CD14-positive monocyte (primary cell): ENCODE measurements at regions not wholly inside any gene's neighbourhood (a gene's known extent, or its start where the extent isn't known, plus 50 kb on each side); places are given as distances from the start of the nearest gene placed in this dataset.

Experiments used
- DNase-seq, 3 donors: peaks; one replicate each; pipeline ENCODE4 v3.0.0-alpha.2; 2011 to 2022
- H2AFZ ChIP-seq: 2 replicates; pipeline ENCODE4 v1.6.0; 2012; ENCODE audit warnings: mild to moderate bottlenecking, low read depth, low read length, inconsistent platforms; ENCODE audit not compliant: insufficient read depth, poor library complexity, severe bottlenecking
- H3K27ac ChIP-seq, 2 donors: 1 replicate in 1 of 2; 2 replicates in 1 of 2; pipeline ENCODE4 v1.5.1; 2012 to 2013; ENCODE audit warnings: low read length in 2 of 2, control low read depth in 1 of 2, inconsistent platforms in 1 of 2, low read depth in 1 of 2, mild to moderate bottlenecking in 1 of 2
- H3K27me3 ChIP-seq, 2 donors: one replicate each; pipeline versions ENCODE4 v1.6.0 to v1.6.1; 2011 to 2013; ENCODE audit warnings: low read length in 2 of 2; ENCODE audit not compliant: control insufficient read depth in 2 of 2, insufficient read depth in 2 of 2
- H3K36me3 ChIP-seq, 2 donors: replicated peaks in 1 of 2; 1 replicate in 1 of 2; 2 replicates in 1 of 2; pipeline versions ENCODE4 v1.5.1 to v1.6.1; 2012 to 2013; ENCODE audit warnings: low read length in 2 of 2, control low read depth in 1 of 2, inconsistent platforms in 1 of 2, mild to moderate bottlenecking in 1 of 2; ENCODE audit not compliant: insufficient read depth in 2 of 2, control insufficient read depth in 1 of 2
- H3K4me1 ChIP-seq, 2 donors: 1 replicate in 1 of 2; 2 replicates in 1 of 2; pipeline versions ENCODE4 v1.5.1 to v1.6.1; 2012 to 2013; ENCODE audit warnings: low read length in 2 of 2, control low read depth in 1 of 2, inconsistent platforms in 1 of 2, mild to moderate bottlenecking in 1 of 2, moderate library complexity in 1 of 2; ENCODE audit not compliant: insufficient read depth in 2 of 2, control insufficient read depth in 1 of 2
- H3K4me2 ChIP-seq: replicated peaks from 2 replicates; pipeline ENCODE3; 2012; ENCODE audit warnings: low read length, moderate library complexity, mild to moderate bottlenecking; ENCODE audit not compliant: poor library complexity, severe bottlenecking; ENCODE audit errors: extremely low read depth
- H3K4me3 ChIP-seq, 3 experiments: fragments of 200-600 bp in 1 of 3; sonication (generic) in 1 of 3; replicated peaks in 1 of 3; 1 replicate in 2 of 3; 2 replicates in 1 of 3; pipeline ENCODE4 v1.5.1; 2011 to 2013; ENCODE audit warnings: low read length in 3 of 3, mild to moderate bottlenecking in 3 of 3, control low read depth in 2 of 3, low read depth in 2 of 3, inconsistent platforms in 1 of 3, moderate library complexity in 1 of 3
- H3K79me2 ChIP-seq: 2 replicates; pipeline ENCODE4 v1.6.0; 2012; ENCODE audit warnings: mild to moderate bottlenecking, control low read depth, inconsistent platforms, low read length, moderate library complexity; ENCODE audit not compliant: insufficient read depth
- H3K9ac ChIP-seq: 2 replicates; pipeline ENCODE4 v1.6.0; 2017; ENCODE audit warnings: low read length, mild to moderate bottlenecking; ENCODE audit not compliant: insufficient read depth, poor library complexity, severe bottlenecking
- H3K9me3 ChIP-seq, 2 donors: replicated peaks in 1 of 2; 1 replicate in 1 of 2; 2 replicates in 1 of 2; pipeline versions ENCODE4 v1.5.1 to v1.6.1; 2012 to 2013; ENCODE audit warnings: low read length in 2 of 2, control low read depth in 1 of 2; ENCODE audit not compliant: control insufficient read depth in 1 of 2, insufficient read depth in 1 of 2
- H4K20me1 ChIP-seq: 2 replicates; pipeline ENCODE4 v1.6.0; 2012; ENCODE audit warnings: mild to moderate bottlenecking, low read length, control low read depth, moderate library complexity; ENCODE audit not compliant: insufficient read depth
- H3K27ac Mint-ChIP-seq, 7 donors: one replicate each; pipeline ENCODE4 v1.8.0; 2020; ENCODE audit warnings: mild to moderate bottlenecking in 7 of 7, mixed read lengths in 7 of 7, moderate library complexity in 6 of 7, inconsistent platforms in 2 of 7
- H3K27me3 Mint-ChIP-seq, 3 donors: one replicate each; pipeline ENCODE4 v1.8.0; 2021 to 2022; ENCODE audit warnings: low read depth in 3 of 3, mild to moderate bottlenecking in 3 of 3, mixed read lengths in 3 of 3, moderate library complexity in 3 of 3, inconsistent platforms in 1 of 3
- H3K36me3 Mint-ChIP-seq, 2 donors: one replicate each; pipeline ENCODE4 v1.8.0; 2020; ENCODE audit warnings: mixed read lengths in 2 of 2, inconsistent platforms in 1 of 2, mild to moderate bottlenecking in 1 of 2
- H3K4me1 Mint-ChIP-seq: one replicate; pipeline ENCODE4 v1.8.0; 2020; ENCODE audit warnings: mild to moderate bottlenecking, mixed read lengths
- H3K4me3 Mint-ChIP-seq, 2 donors: one replicate each; pipeline ENCODE4 v1.8.0; 2020; ENCODE audit warnings: mild to moderate bottlenecking in 2 of 2, mixed read lengths in 2 of 2, moderate library complexity in 1 of 2
- H3K9me3 Mint-ChIP-seq, 7 donors: one replicate each; pipeline ENCODE4 v1.8.0; 2020 to 2022; ENCODE audit warnings: mixed read lengths in 7 of 7, mild to moderate bottlenecking in 6 of 7, moderate library complexity in 6 of 7, inconsistent platforms in 2 of 7
- WGBS: methylation state at CpG from one replicate; pipeline ENCODE4 v1.1.5; 2013; ENCODE audit warnings: missing lambda C conversion rate; ENCODE audit not compliant: insufficient coverage; 5-methylcytosine and 5-hydroxymethylcytosine counted together
- intact Hi-C, 2 donors: fragments of 100-400 bp; cut with micrococcal nuclease; formaldehyde crosslinking; loops; one replicate each; pipeline versions ENCODE4 v1.15.0 to v1.15.1; 2023
- TF ChIP-seq, protein P1 (sequence below): fragments of 200-600 bp; IDR thresholded peaks from one replicate; pipeline ENCODE4 v1.8.0; 2022; ENCODE audit warnings: antibody characterized with exemption, mild to moderate bottlenecking

DNA sequence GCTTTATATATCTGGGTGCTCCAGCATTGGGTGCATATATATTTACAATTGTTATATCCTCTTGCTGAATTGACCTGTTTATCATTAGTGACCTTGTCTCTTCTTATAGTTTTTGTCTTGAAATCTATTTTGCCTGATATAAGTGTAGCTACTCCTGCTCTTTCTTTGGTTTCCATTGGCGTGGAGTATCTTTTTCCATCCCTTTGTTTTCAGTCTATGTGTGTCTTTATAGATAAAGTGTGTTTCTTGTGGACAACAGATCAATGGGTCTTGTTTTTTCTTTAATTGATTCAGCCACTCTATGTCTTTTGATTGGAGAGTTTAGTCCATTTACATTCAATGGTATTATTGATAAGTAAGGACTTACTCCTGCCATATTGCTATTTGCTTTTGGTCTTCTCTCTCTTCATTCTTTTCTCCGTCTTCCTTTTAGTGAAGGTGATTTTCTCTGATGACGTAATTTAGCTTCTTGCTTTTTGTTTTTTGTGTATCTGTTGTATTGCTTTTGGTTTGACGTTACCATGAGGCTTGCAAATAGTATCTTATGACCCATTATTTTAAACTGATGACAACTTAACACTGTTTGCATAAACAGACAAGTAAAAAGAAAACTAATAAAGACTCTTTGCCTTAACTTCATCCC is 347.6 kb downstream of the TMEM121 start:
- no peaks in the 10 kb centered on the region for H3K9me3 ChIP-seq
- no peaks in the 10 kb centered on the region for H3K27me3 ChIP-seq
- WGBS, result no CpG with 5 or more reads among the region's 4 CpGs
- no peaks in the 10 kb centered on the region for H4K20me1 ChIP-seq
- no peaks in the 10 kb centered on the region for H3K79me2 ChIP-seq
- no peak overlapping the region for H3K27ac Mint-ChIP-seq
- H3K36me3 Mint-ChIP-seq, result no peaks in the 10 kb centered on the region
- H3K4me2 ChIP-seq, result no peak overlapping the region
- H3K4me3 Mint-ChIP-seq, result no peak overlapping the region
- peaks cover 0 to 2% (median 0%) of the 10 kb centered on the region in 7 donors for H3K9me3 Mint-ChIP-seq
- no peaks in the 10 kb centered on the region for H3K4me1 Mint-ChIP-seq
- no peak overlapping the region for H2AFZ ChIP-seq
- H3K36me3 ChIP-seq, result no peaks in the 10 kb centered on the region
- no peak for DNase-seq
- H3K27me3 Mint-ChIP-seq, result peaks cover 3 to 6% (median 6%) of the 10 kb centered on the region in 3 donors
- no peaks in the 10 kb centered on the region for H3K4me1 ChIP-seq
- H3K4me3 ChIP-seq, result no peak overlapping the region
- no peak overlapping the region for H3K9ac ChIP-seq
- intact Hi-C loops, result no loop called here
- TF ChIP-seq, protein P1, sequence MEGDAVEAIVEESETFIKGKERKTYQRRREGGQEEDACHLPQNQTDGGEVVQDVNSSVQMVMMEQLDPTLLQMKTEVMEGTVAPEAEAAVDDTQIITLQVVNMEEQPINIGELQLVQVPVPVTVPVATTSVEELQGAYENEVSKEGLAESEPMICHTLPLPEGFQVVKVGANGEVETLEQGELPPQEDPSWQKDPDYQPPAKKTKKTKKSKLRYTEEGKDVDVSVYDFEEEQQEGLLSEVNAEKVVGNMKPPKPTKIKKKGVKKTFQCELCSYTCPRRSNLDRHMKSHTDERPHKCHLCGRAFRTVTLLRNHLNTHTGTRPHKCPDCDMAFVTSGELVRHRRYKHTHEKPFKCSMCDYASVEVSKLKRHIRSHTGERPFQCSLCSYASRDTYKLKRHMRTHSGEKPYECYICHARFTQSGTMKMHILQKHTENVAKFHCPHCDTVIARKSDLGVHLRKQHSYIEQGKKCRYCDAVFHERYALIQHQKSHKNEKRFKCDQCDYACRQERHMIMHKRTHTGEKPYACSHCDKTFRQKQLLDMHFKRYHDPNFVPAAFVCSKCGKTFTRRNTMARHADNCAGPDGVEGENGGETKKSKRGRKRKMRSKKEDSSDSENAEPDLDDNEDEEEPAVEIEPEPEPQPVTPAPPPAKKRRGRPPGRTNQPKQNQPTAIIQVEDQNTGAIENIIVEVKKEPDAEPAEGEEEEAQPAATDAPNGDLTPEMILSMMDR, result no peak
- no peak overlapping the region for H3K27ac ChIP-seq

DNA sequence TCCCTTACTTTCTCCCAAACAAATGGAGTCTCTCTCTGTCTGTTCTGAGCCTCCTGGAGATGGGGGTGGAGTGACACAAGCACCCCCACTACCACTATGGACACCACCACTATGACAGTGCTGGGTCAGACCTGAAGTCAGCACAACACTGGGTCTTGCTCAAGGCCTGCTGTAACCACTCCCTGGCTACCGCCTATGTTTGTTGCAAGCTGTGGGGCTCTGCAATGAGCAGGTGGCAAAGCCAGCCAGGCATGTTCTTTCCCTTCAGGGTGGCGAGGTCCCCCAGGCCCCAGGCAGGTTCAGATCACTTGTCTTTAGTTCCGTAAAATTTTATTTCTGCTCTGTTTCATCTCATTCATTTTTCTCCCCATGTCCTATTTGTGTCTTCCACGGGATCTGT is 349.8 kb downstream of the TMEM121 start:
- Mint-ChIP-seq H3K4me1 (peaks cover 4% of the 10 kb centered on the region), H3K4me3 (no peak overlapping the region), H3K36me3 (no peaks in the 10 kb centered on the region), H3K9me3 (peaks cover 0 to 2% (median 0%) of the 10 kb centered on the region in 7 donors), H3K27ac (no peak overlapping the region), H3K27me3 (peaks cover 17 to 22% (median 22%) of the 10 kb centered on the region in 3 donors)
- intact Hi-C loops, result no loop called here
- no peaks in the 10 kb centered on the region for H3K79me2 ChIP-seq
- no peak overlapping the region for H3K27ac ChIP-seq
- H4K20me1 ChIP-seq, result no peaks in the 10 kb centered on the region
- H3K9me3 ChIP-seq, result no peaks in the 10 kb centered on the region
- H3K4me1 ChIP-seq, result peaks cover 0 to 9% of the 10 kb centered on the region in 2 donors
- no peak overlapping the region for H3K4me3 ChIP-seq
- TF ChIP-seq, protein P1, result no peak
- WGBS, result 14% methylated on average over 1 of the region's 4 CpGs
- H3K27me3 ChIP-seq, result peaks cover 0 to 13% of the 10 kb centered on the region in 2 donors
- no peak overlapping the region for H3K9ac ChIP-seq
- H3K4me2 ChIP-seq, result no peak overlapping the region
- H3K36me3 ChIP-seq, result no peaks in the 10 kb centered on the region
- H2AFZ ChIP-seq, result no peak overlapping the region
- no peak for DNase-seq
